22Rv1 (cell line): ENCODE measurements at regions not wholly inside any gene's neighbourhood (a gene's known extent, or its start where the extent isn't known, plus 50 kb on each side); places are given as distances from the start of the nearest gene placed in this dataset.

Source experiments
- CTCF ChIP-seq: fragments of 450-650 bp; IDR thresholded peaks from 2 replicates; pipeline ENCODE4 v1.5.1; 2017; ENCODE audit warnings: mild to moderate bottlenecking
- ZFX ChIP-seq: fragments of 450-650 bp; IDR thresholded peaks from 2 replicates; pipeline ENCODE4 v1.6.1; 2017; ENCODE audit warnings: antibody characterized with exemption, borderline replicate concordance

GRCh38 chr11:28621753-28622152 is 513.6 kb downstream of the METTL15 start:
- no peak for TF ChIP-seq CTCF
- TF ChIP-seq ZFX: no peak
